TTC549 (cell line): ENCODE measurements at regions not wholly inside any gene's neighbourhood (a gene's known extent, or its start where the extent isn't known, plus 50 kb on each side); places are given as distances from the start of the nearest gene placed in this dataset.

Experiments used
- FAIRE-seq: peaks from 2 replicates; lab custom pipeline; 2012; peaks lifted over from hg19 to GRCh38; lab: Jason Lieb, UNC

GRCh38 chr13:70889163-70889562, 780.9 kb upstream of the KLHL1 start:
- no peak for FAIRE-seq

GRCh38 chr13:70884196-70884595, 775.9 kb upstream of the KLHL1 start:
- FAIRE-seq = no peak

GRCh38 chr13:70874636-70875035, 766.4 kb upstream of the KLHL1 start:
- no peak for FAIRE-seq

- no peak for FAIRE-seq
Measured at GRCh38 chr13:70864731-70865130, 756.5 kb upstream of the KLHL1 start.

- no peak for FAIRE-seq
Measured at GRCh38 chr13:70856711-70857110, 748.5 kb upstream of the KLHL1 start.

GRCh38 chr13:70856025-70856424, 747.8 kb upstream of the KLHL1 start:
- no peak for FAIRE-seq

GRCh38 chr13:70849222-70849621, 741.0 kb upstream of the KLHL1 start:
- no peak for FAIRE-seq

- FAIRE-seq = no peak
Measured at GRCh38 chr13:70844391-70845108, 736.3 kb upstream of the KLHL1 start.

GRCh38 chr13:70842062-70842644, 733.9 kb upstream of the KLHL1 start:
- no peak for FAIRE-seq

- FAIRE-seq = no peak
Measured at GRCh38 chr13:70841240-70842061, 733.2 kb upstream of the KLHL1 start.

GRCh38 chr13:70835371-70835770, 727.1 kb upstream of the KLHL1 start:
- FAIRE-seq = no peak

- FAIRE-seq = no peak
Measured at GRCh38 chr13:70829748-70830147, 721.5 kb upstream of the KLHL1 start.

GRCh38 chr13:70817576-70817975, 709.3 kb upstream of the KLHL1 start:
- FAIRE-seq = no peak

- no peak for FAIRE-seq
Measured at GRCh38 chr13:70816853-70817252, 708.6 kb upstream of the KLHL1 start.

GRCh38 chr13:70814684-70815083, 706.4 kb upstream of the KLHL1 start:
- no peak for FAIRE-seq

- FAIRE-seq = no peak
Measured at GRCh38 chr13:70812481-70812880, 704.2 kb upstream of the KLHL1 start.

- no peak for FAIRE-seq
Measured at GRCh38 chr13:70809588-70809987, 701.3 kb upstream of the KLHL1 start.

- no peak for FAIRE-seq
Measured at GRCh38 chr13:70798385-70798784, 690.1 kb upstream of the KLHL1 start.

- no peak for FAIRE-seq
Measured at GRCh38 chr13:70795484-70795883, 687.2 kb upstream of the KLHL1 start.

GRCh38 chr13:70792121-70792520, 683.9 kb upstream of the KLHL1 start:
- FAIRE-seq = no peak

- FAIRE-seq = no peak
Measured at GRCh38 chr13:70789751-70790150, 681.5 kb upstream of the KLHL1 start.

GRCh38 chr13:70788074-70788473, 679.8 kb upstream of the KLHL1 start:
- FAIRE-seq = no peak

GRCh38 chr13:70784207-70784989, 676.1 kb upstream of the KLHL1 start:
- FAIRE-seq = no peak
